ENCODE measurements at regions not wholly inside any gene's neighbourhood (a gene's known extent, or its start where the extent isn't known, plus 50 kb on each side); places are given as distances from the start of the nearest gene placed in this dataset.

DNA sequence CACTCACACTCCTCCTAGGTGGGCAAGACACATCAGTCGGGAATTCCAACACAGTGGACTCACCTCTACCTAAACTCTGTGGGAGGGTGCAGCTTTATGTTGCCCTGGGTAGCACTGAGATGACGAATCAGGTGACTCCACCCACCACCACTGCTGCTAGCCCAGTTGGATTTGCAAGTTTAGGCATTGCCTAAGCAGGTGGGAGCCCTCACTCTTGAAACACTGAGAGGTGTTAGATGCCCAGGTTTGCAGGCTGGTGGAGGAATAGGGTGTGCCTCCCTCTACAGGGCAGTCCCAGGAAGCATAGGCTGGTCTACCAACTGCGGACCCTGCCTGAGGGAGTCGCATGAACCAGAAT, 708.9 kb downstream of the POM121L12 start:
- H3K18ac ChIP-seq (ENCODE audit: low read depth in 1 of 2, low read length in 2 of 2) = no peak overlapping the region
- H2AFZ ChIP-seq (ENCODE audit: low read depth, low read length) = no peak overlapping the region
- H3K9ac ChIP-seq (ENCODE audit: low read length) = no peak overlapping the region
- no peaks in the 10 kb centered on the region for H3K27me3 ChIP-seq (ENCODE audit: control insufficient read depth in 1 of 2, insufficient read depth in 1 of 2, low read length in 2 of 2)
- H4K8ac ChIP-seq (ENCODE audit: low read length) = no peak overlapping the region
- no peak for DNase-seq
- no peak overlapping the region for H3K4me2 ChIP-seq (ENCODE audit: low read length, poor library complexity, severe bottlenecking)
- no peak overlapping the region for H2BK12ac ChIP-seq (ENCODE audit: low read length in 2 of 2)
- H3K4me1 ChIP-seq (ENCODE audit: control insufficient read depth, insufficient read depth, low read depth, low read length) = no peaks in the 10 kb centered on the region
- H3K27ac ChIP-seq (ENCODE audit: low read length, poor library complexity, severe bottlenecking) = no peak overlapping the region
- peaks cover 23% of the 10 kb centered on the region for H3K9me3 ChIP-seq (ENCODE audit: control insufficient read depth, low read length)
- no peak overlapping the region for H3K14ac ChIP-seq (ENCODE audit: low read length in 2 of 2)
- no peak overlapping the region for H2BK120ac ChIP-seq (ENCODE audit: low read depth, low read length)
- H2AK5ac ChIP-seq (ENCODE audit: low read length, severe bottlenecking) = no peak overlapping the region
- H3K4ac ChIP-seq (ENCODE audit: low read depth in 1 of 2, low read length in 2 of 2) = no peak overlapping the region
- no peak overlapping the region for H2BK5ac ChIP-seq (ENCODE audit: low read depth, low read length, poor library complexity, severe bottlenecking)
- H3K36me3 ChIP-seq (ENCODE audit: control insufficient read depth in 1 of 2, insufficient read depth in 2 of 2, low read depth in 1 of 2, low read length in 2 of 2) = no peaks in the 10 kb centered on the region
- H3K79me1 ChIP-seq (replicated peaks; ENCODE audit: low read length, poor library complexity, severe bottlenecking) = no peaks in the 10 kb centered on the region
- WGBS = 65% methylated on average over 4 of the region's 4 CpGs
- no peak overlapping the region for H2BK15ac ChIP-seq (ENCODE audit: low read depth, poor library complexity, severe bottlenecking)
- H4K91ac ChIP-seq (ENCODE audit: low read length) = no peak overlapping the region
- no peak overlapping the region for H3K23ac ChIP-seq (ENCODE audit: low read length in 2 of 2)
- H3K4me3 ChIP-seq (ENCODE audit: insufficient read depth in 1 of 2, low read depth in 1 of 2, low read length in 2 of 2) = no peak overlapping the region

- 87% methylated on average over 3 of the region's 3 CpGs for WGBS
- H2BK12ac ChIP-seq (ENCODE audit: low read length in 2 of 2) = no peak overlapping the region
Measured at GRCh38 chr7:53756946-53757345, 721.5 kb downstream of the POM121L12 start.

GRCh38 chr7:53768186-53768585, 732.8 kb downstream of the POM121L12 start:
- Histone ChIP-seq H3K36me3 (ENCODE audit: control insufficient read depth in 1 of 2, insufficient read depth in 2 of 2, low read depth in 1 of 2, low read length in 2 of 2) (no peaks in the 10 kb centered on the region), H3K4me2 (ENCODE audit: low read length, poor library complexity, severe bottlenecking) (no peak overlapping the region), H2AK5ac (ENCODE audit: low read length, severe bottlenecking) (no peak overlapping the region)

More at GRCh38 chr7:53756946-53757345, 721.5 kb downstream of the POM121L12 start:
- no peaks in the 10 kb centered on the region for H3K4me1 ChIP-seq (ENCODE audit: control insufficient read depth, insufficient read depth, low read depth, low read length)
- no peak overlapping the region for H2BK5ac ChIP-seq (ENCODE audit: low read depth, low read length, poor library complexity, severe bottlenecking)
- no peak overlapping the region for H3K9ac ChIP-seq (ENCODE audit: low read length)
- no peak overlapping the region for H2AFZ ChIP-seq (ENCODE audit: low read depth, low read length)
- H3K36me3 ChIP-seq (ENCODE audit: control insufficient read depth in 1 of 2, insufficient read depth in 2 of 2, low read depth in 1 of 2, low read length in 2 of 2) = no peaks in the 10 kb centered on the region
- no peak overlapping the region for H3K4ac ChIP-seq (ENCODE audit: low read depth in 1 of 2, low read length in 2 of 2)
- no peaks in the 10 kb centered on the region for H3K79me1 ChIP-seq (replicated peaks; ENCODE audit: low read length, poor library complexity, severe bottlenecking)
- H3K9me3 ChIP-seq (ENCODE audit: control insufficient read depth, low read length) = peaks cover 12% of the 10 kb centered on the region
- no peak overlapping the region for H2BK15ac ChIP-seq (ENCODE audit: low read depth, poor library complexity, severe bottlenecking)
- no peak for DNase-seq
- H4K8ac ChIP-seq (ENCODE audit: low read length) = no peak overlapping the region
- no peak overlapping the region for H3K18ac ChIP-seq (ENCODE audit: low read depth in 1 of 2, low read length in 2 of 2)
- H3K23ac ChIP-seq (ENCODE audit: low read length in 2 of 2) = no peak overlapping the region
- H4K91ac ChIP-seq (ENCODE audit: low read length) = no peak overlapping the region
- no peak overlapping the region for H2BK120ac ChIP-seq (ENCODE audit: low read depth, low read length)
- H3K4me3 ChIP-seq (ENCODE audit: insufficient read depth in 1 of 2, low read depth in 1 of 2, low read length in 2 of 2) = no peak overlapping the region
- no peak overlapping the region for H3K27ac ChIP-seq (ENCODE audit: low read length, poor library complexity, severe bottlenecking)
- H3K14ac ChIP-seq (ENCODE audit: low read length in 2 of 2) = no peak overlapping the region
- no peaks in the 10 kb centered on the region for H3K27me3 ChIP-seq (ENCODE audit: control insufficient read depth in 1 of 2, insufficient read depth in 1 of 2, low read length in 2 of 2)
- H2AK5ac ChIP-seq (ENCODE audit: low read length, severe bottlenecking) = no peak overlapping the region
- no peak overlapping the region for H3K4me2 ChIP-seq (ENCODE audit: low read length, poor library complexity, severe bottlenecking)

GRCh38 chr7:53771701-53772100, 736.3 kb downstream of the POM121L12 start:
- H3K18ac ChIP-seq (ENCODE audit: low read depth in 1 of 2, low read length in 2 of 2) = no peak overlapping the region
- H2BK12ac ChIP-seq (ENCODE audit: low read length in 2 of 2) = no peak overlapping the region
- no peak overlapping the region for H3K4me3 ChIP-seq (ENCODE audit: insufficient read depth in 1 of 2, low read depth in 1 of 2, low read length in 2 of 2)
- no peak overlapping the region for H2BK120ac ChIP-seq (ENCODE audit: low read depth, low read length)
- no peak overlapping the region for H3K27ac ChIP-seq (ENCODE audit: low read length, poor library complexity, severe bottlenecking)
- H3K27me3 ChIP-seq (ENCODE audit: control insufficient read depth in 1 of 2, insufficient read depth in 1 of 2, low read length in 2 of 2) = no peaks in the 10 kb centered on the region
- H3K9ac ChIP-seq (ENCODE audit: low read length) = no peak overlapping the region
- no peak overlapping the region for H2BK5ac ChIP-seq (ENCODE audit: low read depth, low read length, poor library complexity, severe bottlenecking)
- H3K23ac ChIP-seq (ENCODE audit: low read length in 2 of 2) = no peak overlapping the region
- no peak overlapping the region for H2AFZ ChIP-seq (ENCODE audit: low read depth, low read length)
- no peak overlapping the region for H3K4ac ChIP-seq (ENCODE audit: low read depth in 1 of 2, low read length in 2 of 2)
- H3K79me1 ChIP-seq (replicated peaks; ENCODE audit: low read length, poor library complexity, severe bottlenecking) = no peaks in the 10 kb centered on the region
- H4K8ac ChIP-seq (ENCODE audit: low read length) = no peak overlapping the region
- 63% methylated on average over 2 of the region's 2 CpGs for WGBS
- H3K36me3 ChIP-seq (ENCODE audit: control insufficient read depth in 1 of 2, insufficient read depth in 2 of 2, low read depth in 1 of 2, low read length in 2 of 2) = no peaks in the 10 kb centered on the region
- no peak overlapping the region for H3K14ac ChIP-seq (ENCODE audit: low read length in 2 of 2)
- H2BK15ac ChIP-seq (ENCODE audit: low read depth, poor library complexity, severe bottlenecking) = no peak overlapping the region
- no peak overlapping the region for H3K4me2 ChIP-seq (ENCODE audit: low read length, poor library complexity, severe bottlenecking)
- H2AK5ac ChIP-seq (ENCODE audit: low read length, severe bottlenecking) = no peak overlapping the region
- H4K91ac ChIP-seq (ENCODE audit: low read length) = no peak overlapping the region
- H3K4me1 ChIP-seq (ENCODE audit: control insufficient read depth, insufficient read depth, low read depth, low read length) = no peaks in the 10 kb centered on the region
- DNase-seq = no peak
- H3K9me3 ChIP-seq (ENCODE audit: control insufficient read depth, low read length) = peaks cover 4% of the 10 kb centered on the region

More at GRCh38 chr7:53768186-53768585, 732.8 kb downstream of the POM121L12 start:
- Histone ChIP-seq H3K9me3 (ENCODE audit: control insufficient read depth, low read length) (peaks cover 4% of the 10 kb centered on the region), H3K4me3 (ENCODE audit: insufficient read depth in 1 of 2, low read depth in 1 of 2, low read length in 2 of 2) (no peak overlapping the region), H3K79me1 (replicated peaks; ENCODE audit: low read length, poor library complexity, severe bottlenecking) (no peaks in the 10 kb centered on the region), H2AFZ (ENCODE audit: low read depth, low read length) (no peak overlapping the region), H3K27me3 (ENCODE audit: control insufficient read depth in 1 of 2, insufficient read depth in 1 of 2, low read length in 2 of 2) (no peaks in the 10 kb centered on the region), H3K4me1 (ENCODE audit: control insufficient read depth, insufficient read depth, low read depth, low read length) (no peaks in the 10 kb centered on the region), H3K27ac (ENCODE audit: low read length, poor library complexity, severe bottlenecking) (no peak overlapping the region), H3K9ac (ENCODE audit: low read length) (no peak overlapping the region), H2BK15ac (ENCODE audit: low read depth, poor library complexity, severe bottlenecking) (no peak overlapping the region), H3K4ac (ENCODE audit: low read depth in 1 of 2, low read length in 2 of 2) (no peak overlapping the region), H4K8ac (ENCODE audit: low read length) (no peak overlapping the region), H3K23ac (ENCODE audit: low read length in 2 of 2) (no peak overlapping the region), H4K91ac (ENCODE audit: low read length) (no peak overlapping the region), H2BK120ac (ENCODE audit: low read depth, low read length) (no peak overlapping the region), H2BK5ac (ENCODE audit: low read depth, low read length, poor library complexity, severe bottlenecking) (no peak overlapping the region), H2BK12ac (ENCODE audit: low read length in 2 of 2) (no peak overlapping the region), H3K18ac (ENCODE audit: low read depth in 1 of 2, low read length in 2 of 2) (no peak overlapping the region), H3K14ac (ENCODE audit: low read length in 2 of 2) (no peak overlapping the region)
- DNase-seq = no peak

Measured in mesenchymal stem cell (in vitro differentiated cells and primary cell).